ENCODE measurements at regions not wholly inside any gene's neighbourhood (a gene's known extent, or its start where the extent isn't known, plus 50 kb on each side); places are given as distances from the start of the nearest gene placed in this dataset.

DNA sequence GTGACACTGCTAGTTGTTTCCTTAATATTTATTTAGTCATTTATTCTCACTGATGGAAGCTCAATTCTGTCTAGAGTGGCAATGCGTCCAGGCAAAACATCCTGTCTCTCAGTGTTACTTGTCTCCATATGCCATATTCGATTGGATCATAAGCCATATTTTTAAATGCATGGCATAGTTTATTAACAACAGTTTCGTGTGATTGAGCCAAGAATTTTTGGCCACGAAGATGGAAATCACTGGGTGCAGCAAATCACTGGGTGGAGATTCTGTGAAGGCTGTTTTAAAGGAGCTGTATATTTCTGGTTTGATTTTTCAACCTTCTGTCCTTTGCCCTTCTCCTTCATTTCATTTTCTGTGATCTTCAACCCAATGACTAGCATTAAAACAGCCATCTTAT, 205.2 kb downstream of the JRKL start:
- H3K4me3 ChIP-seq (ENCODE audit: low read depth, low read length), result no peak overlapping the region
- no peak for TF ChIP-seq CTCF (IDR thresholded peaks at IDR 0.05; ENCODE audit: insufficient read depth, low read length)
- DNase-seq (ENCODE audit: low read depth), result no peak

DNA sequence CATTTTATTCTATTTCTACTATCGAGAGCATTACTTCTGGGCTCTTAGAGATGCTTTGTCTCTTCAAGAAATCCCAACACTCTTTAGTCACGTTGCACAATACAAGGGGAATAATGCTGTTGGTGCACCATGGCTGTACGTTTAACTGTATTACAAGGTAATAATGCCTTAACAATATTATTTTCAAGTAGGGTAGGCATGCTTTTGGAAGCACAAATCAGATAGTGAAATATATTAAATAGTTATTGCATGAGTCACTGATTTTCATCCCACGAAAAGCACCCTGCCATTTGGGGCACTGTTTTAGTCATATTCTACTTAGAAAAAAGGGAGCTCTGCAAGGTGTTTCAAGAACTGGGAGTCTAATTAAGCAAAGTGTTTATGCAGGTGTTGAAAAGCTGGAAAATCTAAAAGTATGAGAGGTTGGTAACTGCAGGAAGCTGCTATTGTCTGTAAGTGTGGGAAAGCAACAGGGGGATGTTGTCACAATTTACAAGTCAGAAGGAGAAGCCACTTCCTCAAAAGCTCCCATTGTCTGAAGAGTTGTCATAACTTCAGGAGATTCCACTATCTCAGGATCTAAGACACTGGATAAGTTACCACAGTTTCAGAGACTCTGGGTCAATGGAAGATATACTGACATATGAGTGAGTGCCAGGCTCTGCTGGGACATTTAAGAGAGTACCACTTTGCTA, 218.2 kb downstream of the JRKL start:
- no peak for TF ChIP-seq CTCF (IDR thresholded peaks at IDR 0.05; ENCODE audit: insufficient read depth, low read length)
- DNase-seq (ENCODE audit: low read depth), result no peak
- no peak overlapping the region for H3K4me3 ChIP-seq (ENCODE audit: low read depth, low read length)

DNA sequence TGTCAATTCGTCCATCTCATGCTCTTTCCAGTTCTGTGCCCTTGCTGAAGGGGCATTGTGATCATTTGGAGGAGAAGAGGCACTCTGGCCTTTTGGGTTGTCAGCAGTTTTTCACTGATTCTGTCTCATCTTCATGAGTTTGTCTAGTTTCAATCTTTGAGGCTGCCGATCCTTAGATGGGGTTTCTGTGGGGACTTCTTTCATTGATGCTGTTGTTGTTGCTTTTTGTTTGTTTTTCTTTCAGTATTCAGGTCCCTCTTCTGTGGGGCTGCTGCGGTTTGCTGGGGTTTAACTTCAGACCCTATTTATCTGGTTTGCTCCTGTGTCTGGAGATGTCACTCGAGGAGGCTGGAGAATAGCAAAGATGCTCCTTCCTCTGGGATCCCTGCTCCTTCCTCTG, 224.3 kb downstream of the JRKL start:
- no peak overlapping the region for H3K4me3 ChIP-seq (ENCODE audit: low read depth, low read length)
- TF ChIP-seq CTCF (IDR thresholded peaks at IDR 0.05; ENCODE audit: insufficient read depth, low read length), result no peak
- DNase-seq (ENCODE audit: low read depth), result no peak

DNA sequence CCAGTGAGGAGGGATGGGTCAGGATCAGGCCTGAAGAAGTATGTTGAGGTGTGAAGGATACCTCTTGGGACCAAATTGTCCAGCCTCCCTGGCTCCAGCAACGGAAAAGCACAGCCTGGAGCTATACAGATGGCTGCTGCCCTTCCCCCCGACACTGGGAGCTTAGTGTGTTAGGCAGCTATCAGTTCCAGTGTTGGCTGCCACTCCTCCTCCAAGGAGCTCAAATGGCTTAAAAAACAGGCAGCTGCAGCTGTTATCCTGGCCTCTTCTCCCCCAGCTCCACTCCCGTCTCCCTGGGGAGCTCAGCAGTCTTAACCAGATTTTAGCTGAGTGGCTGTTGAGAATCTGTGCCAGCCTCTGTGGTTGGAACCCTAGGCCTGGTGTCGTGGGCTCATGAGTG, 225.0 kb downstream of the JRKL start:
- no peak overlapping the region for H3K4me3 ChIP-seq (ENCODE audit: low read depth, low read length)
- TF ChIP-seq CTCF (IDR thresholded peaks at IDR 0.05; ENCODE audit: insufficient read depth, low read length), result no peak
- no peak for DNase-seq (ENCODE audit: low read depth)

DNA sequence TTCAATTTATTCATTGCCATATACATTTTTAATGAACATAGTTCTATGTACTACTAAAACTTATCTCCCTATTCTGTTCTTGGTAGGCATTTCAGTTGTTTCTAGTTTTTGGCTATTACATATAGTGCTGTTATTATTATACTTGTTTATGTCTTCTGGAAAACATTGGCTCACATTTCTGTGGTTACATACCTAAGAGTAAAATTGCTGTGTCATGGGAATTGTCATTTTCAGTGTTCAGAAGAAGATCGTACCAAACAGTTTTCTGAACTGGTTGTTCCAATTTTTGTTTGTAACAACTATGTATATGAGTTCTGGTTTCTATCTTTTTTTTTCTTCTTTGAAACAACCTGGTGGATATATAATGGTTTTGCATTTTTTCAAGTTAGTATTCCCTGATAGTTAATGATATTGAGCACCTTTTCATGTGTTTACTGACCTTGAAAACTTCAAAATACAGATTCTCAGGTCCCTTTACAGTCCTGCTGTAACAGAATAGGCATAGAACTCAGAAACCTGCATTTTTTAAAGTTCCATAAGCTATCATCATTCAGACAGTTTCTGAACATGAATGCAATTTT, 230.7 kb downstream of the JRKL start:
- TF ChIP-seq CTCF (IDR thresholded peaks at IDR 0.05; ENCODE audit: insufficient read depth, low read length), result no peak
- DNase-seq (ENCODE audit: low read depth), result no peak
- H3K4me3 ChIP-seq (ENCODE audit: low read depth, low read length), result no peak overlapping the region

DNA sequence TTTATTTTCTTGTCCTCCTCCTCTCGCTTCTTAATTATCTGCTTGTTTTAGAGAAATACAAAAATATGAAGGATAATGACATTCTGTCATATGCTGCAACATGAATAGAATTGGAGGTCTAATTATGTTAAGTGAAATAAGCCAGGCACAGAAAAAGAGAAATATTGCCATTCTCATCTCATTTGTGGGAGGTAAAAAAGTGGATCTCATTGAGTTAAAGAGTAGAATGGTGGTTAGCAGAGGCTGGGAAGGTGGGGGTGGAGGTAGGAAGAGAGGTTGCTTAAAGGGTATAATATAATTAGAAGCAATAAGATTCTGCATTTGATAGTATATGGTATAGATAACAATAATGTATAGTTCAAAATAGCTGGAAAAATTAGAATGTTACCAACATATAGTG, 231.3 kb downstream of the JRKL start:
- no peak for TF ChIP-seq CTCF (IDR thresholded peaks at IDR 0.05; ENCODE audit: insufficient read depth, low read length)
- DNase-seq (ENCODE audit: low read depth), result no peak
- no peak overlapping the region for H3K4me3 ChIP-seq (ENCODE audit: low read depth, low read length)

Measured in fibroblast of the aortic adventitia (primary cell).